OCI-LY3 (cell line): ENCODE measurements at regions not wholly inside any gene's neighbourhood (a gene's known extent, or its start where the extent isn't known, plus 50 kb on each side); places are given as distances from the start of the nearest gene placed in this dataset.

Experiments used
- H2AFZ ChIP-seq: fragments of 200-600, 300-600 bp; shearing (Covaris generic); 2 replicates; pipeline ENCODE4 v1.6.0; 2014; ENCODE audit warnings: antibody characterized with exemption, low read depth, low read length
- H3K27ac ChIP-seq: fragments of 200-600, 300-600 bp; sonication (generic); 2 replicates; pipeline ENCODE4 v1.5.1; 2014; ENCODE audit warnings: mild to moderate bottlenecking, low read length, moderate library complexity, mixed read lengths
- H3K27me3 ChIP-seq: fragments of 200-600, 300-600 bp; sonication (generic); 2 replicates; pipeline ENCODE4 v1.6.1; 2014; ENCODE audit warnings: low read depth, low read length, mixed read lengths
- H3K36me3 ChIP-seq: fragments of 200-600, 300-600 bp; sonication (generic); replicated peaks from 2 replicates; pipeline ENCODE3; 2014; ENCODE audit warnings: low read depth, low read length, mixed read lengths
- H3K4me1 ChIP-seq: fragments of 300-600, 200-600 bp; sonication (generic); 2 replicates; pipeline ENCODE4 v1.6.1; 2014; ENCODE audit warnings: low read length, mixed read lengths
- H3K4me2 ChIP-seq: fragments of 200-600, 300-600 bp; sonication (generic); 2 replicates; pipeline ENCODE4 v1.6.1; 2014; ENCODE audit warnings: low read length, mixed read lengths
- H3K4me3 ChIP-seq: fragments of 300-600, 200-600 bp; sonication (generic); 2 replicates; pipeline ENCODE4 v1.5.1; 2014; ENCODE audit warnings: antibody characterized with exemption, mild to moderate bottlenecking, low read length, moderate library complexity
- H3K79me2 ChIP-seq: fragments of 300-600, 200-600 bp; shearing (Covaris generic); 2 replicates; pipeline ENCODE4 v1.6.1; 2014; ENCODE audit warnings: mild to moderate bottlenecking, low read length, mixed read lengths
- H3K9ac ChIP-seq: fragments of 300-600, 200-600 bp; shearing (Covaris generic); 2 replicates; pipeline ENCODE4 v1.6.0; 2014; ENCODE audit warnings: mild to moderate bottlenecking, low read length, moderate library complexity
- H3K9me3 ChIP-seq: fragments of 200-600, 300-600 bp; shearing (Covaris generic); 2 replicates; pipeline ENCODE4 v1.6.1; 2014; ENCODE audit warnings: low read length, mixed read lengths; ENCODE audit not compliant: insufficient read depth
- H4K20me1 ChIP-seq: fragments of 200-600, 300-600 bp; sonication (generic); 2 replicates; pipeline ENCODE4 v1.6.1; 2016; ENCODE audit warnings: low read length, mixed read lengths; ENCODE audit not compliant: insufficient read depth
- CTCF ChIP-seq: fragments of 200-600, 300-600 bp; sonication (generic); IDR thresholded peaks from 2 replicates; pipeline ENCODE4 v1.5.1; 2014; ENCODE audit warnings: antibody characterized with exemption, low read length, low read depth
- EZH2phosphoT487 ChIP-seq: fragments of 200-600 bp; shearing (Covaris generic); IDR thresholded peaks from 2 replicates; pipeline ENCODE4 v1.6.1; 2018; ENCODE audit warnings: antibody characterized with exemption, mixed run types, low read depth

- Histone ChIP-seq H4K20me1 (no peaks in the 10 kb centered on the region), H3K4me3 (no peak overlapping the region), H3K9me3 (no peaks in the 10 kb centered on the region), H3K79me2 (no peaks in the 10 kb centered on the region), H3K4me1 (no peaks in the 10 kb centered on the region), H3K27ac (no peak overlapping the region), H3K9ac (no peak overlapping the region), H2AFZ (no peak overlapping the region), H3K36me3 (no peaks in the 10 kb centered on the region), H3K27me3 (no peaks in the 10 kb centered on the region), H3K4me2 (no peak overlapping the region)
- no peak for TF ChIP-seq CTCF
- TF ChIP-seq EZH2phosphoT487 = no peak
Observed at GRCh38 chr6:145275019-145275418, 460.3 kb downstream of the EPM2A start.

GRCh38 chr6:145275787-145276186, 459.5 kb downstream of the EPM2A start:
- H3K79me2 ChIP-seq = no peaks in the 10 kb centered on the region
- no peak overlapping the region for H3K4me2 ChIP-seq
- H4K20me1 ChIP-seq = no peaks in the 10 kb centered on the region
- no peaks in the 10 kb centered on the region for H3K36me3 ChIP-seq
- no peak overlapping the region for H3K27ac ChIP-seq
- no peak for TF ChIP-seq CTCF
- TF ChIP-seq EZH2phosphoT487 = no peak
- H3K4me1 ChIP-seq = no peaks in the 10 kb centered on the region
- H3K9ac ChIP-seq = no peak overlapping the region
- no peaks in the 10 kb centered on the region for H3K9me3 ChIP-seq
- H3K27me3 ChIP-seq = no peaks in the 10 kb centered on the region
- H3K4me3 ChIP-seq = no peak overlapping the region
- H2AFZ ChIP-seq = no peak overlapping the region

GRCh38 chr6:145276756-145277155, 458.6 kb downstream of the EPM2A start:
- no peaks in the 10 kb centered on the region for H3K27me3 ChIP-seq
- no peak overlapping the region for H2AFZ ChIP-seq
- no peak overlapping the region for H3K27ac ChIP-seq
- no peaks in the 10 kb centered on the region for H3K9me3 ChIP-seq
- H3K79me2 ChIP-seq = no peaks in the 10 kb centered on the region
- no peak overlapping the region for H3K9ac ChIP-seq
- H3K4me2 ChIP-seq = no peak overlapping the region
- H4K20me1 ChIP-seq = no peaks in the 10 kb centered on the region
- H3K4me1 ChIP-seq = no peaks in the 10 kb centered on the region
- TF ChIP-seq EZH2phosphoT487 (no peak), CTCF (no peak)
- no peak overlapping the region for H3K4me3 ChIP-seq
- no peaks in the 10 kb centered on the region for H3K36me3 ChIP-seq

DNA sequence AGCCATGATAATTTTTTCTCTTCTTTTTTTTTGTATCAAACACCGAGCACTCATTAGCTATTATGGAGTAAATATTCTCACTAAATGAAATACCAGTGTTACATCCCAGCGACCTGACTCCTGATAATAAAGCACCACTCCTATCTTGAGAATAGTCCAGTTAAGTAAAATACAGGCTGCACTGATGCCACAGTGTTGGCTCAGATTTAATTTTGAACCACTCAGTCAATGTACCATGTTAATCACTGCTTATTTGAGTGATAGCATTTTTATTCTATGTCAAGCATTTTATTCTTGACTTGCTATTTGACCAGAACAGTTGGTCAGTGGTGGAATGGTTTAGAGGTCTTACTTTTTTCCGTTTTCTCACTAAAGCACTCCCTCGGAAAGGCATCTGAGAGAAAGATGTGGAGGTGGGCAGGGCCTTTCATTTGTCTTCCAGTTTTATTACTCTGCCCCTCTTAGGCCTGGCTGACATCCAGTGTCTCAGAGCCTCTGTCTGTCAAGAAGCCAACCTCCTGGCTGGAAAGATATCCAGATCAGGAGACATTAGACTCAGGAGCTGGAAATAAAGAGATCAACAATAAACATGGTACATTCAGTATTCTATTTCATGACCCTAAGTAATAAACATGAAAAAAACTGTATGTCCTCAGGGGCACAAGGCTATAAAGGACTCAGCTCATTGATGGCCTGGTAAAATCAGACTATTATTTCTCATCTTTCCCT, 457.8 kb downstream of the EPM2A start:
- no peak overlapping the region for H2AFZ ChIP-seq
- TF ChIP-seq EZH2phosphoT487 (no peak), CTCF (no peak)
- no peaks in the 10 kb centered on the region for H3K36me3 ChIP-seq
- H3K4me1 ChIP-seq = no peaks in the 10 kb centered on the region
- no peaks in the 10 kb centered on the region for H3K27me3 ChIP-seq
- no peak overlapping the region for H3K9ac ChIP-seq
- no peak overlapping the region for H3K4me2 ChIP-seq
- H3K4me3 ChIP-seq = no peak overlapping the region
- no peaks in the 10 kb centered on the region for H3K79me2 ChIP-seq
- no peaks in the 10 kb centered on the region for H3K9me3 ChIP-seq
- no peaks in the 10 kb centered on the region for H4K20me1 ChIP-seq
- H3K27ac ChIP-seq = no peak overlapping the region
